ENCODE measurements at regions not wholly inside any gene's neighbourhood (a gene's known extent, or its start where the extent isn't known, plus 50 kb on each side); places are given as distances from the start of the nearest gene placed in this dataset.

- H3K4me1 ChIP-seq (ENCODE audit: low read length): no peaks in the 10 kb centered on the region
- no peak overlapping the region for H3K9ac ChIP-seq (ENCODE audit: low read length)
- no peaks in the 10 kb centered on the region for H3K36me3 ChIP-seq (replicated peaks; ENCODE audit: insufficient read depth, low read length)
- no peak overlapping the region for H3K27ac ChIP-seq (ENCODE audit: low read length)
- H3K79me2 ChIP-seq (ENCODE audit: low read length): no peaks in the 10 kb centered on the region
- no peaks in the 10 kb centered on the region for H4K20me1 ChIP-seq (ENCODE audit: insufficient read depth, low read length)
- no peak for TF ChIP-seq CTCF (IDR thresholded peaks at IDR 0.05; ENCODE audit: low read length)
- no peak for TF ChIP-seq EZH2 (optimal IDR thresholded peaks at IDR 0.05; ENCODE audit: low read depth, low read length)
- no peak for TF ChIP-seq EZH2phosphoT487 (IDR thresholded peaks at IDR 0.05; ENCODE audit: low read length)
- no peaks in the 10 kb centered on the region for H3K9me3 ChIP-seq (replicated peaks; ENCODE audit: insufficient read depth, low read length)
- H3K4me2 ChIP-seq (ENCODE audit: low read depth, low read length): no peak overlapping the region
- no peaks in the 10 kb centered on the region for H3F3A ChIP-seq (ENCODE audit: insufficient read depth, low read length)
- no peak overlapping the region for H3K4me3 ChIP-seq (ENCODE audit: low read length)
- no peaks in the 10 kb centered on the region for H3K9me2 ChIP-seq (replicated peaks; ENCODE audit: insufficient read depth, low read length)
- no peaks in the 10 kb centered on the region for H3K27me3 ChIP-seq (replicated peaks; ENCODE audit: insufficient read depth, low read length)
- DNase-seq: no peak
- no peak overlapping the region for H2AFZ ChIP-seq (ENCODE audit: low read length)
Observed at GRCh38 chr11:92154611-92155010, 70.0 kb upstream of the FAT3 start.

GRCh38 chr11:92154110-92154509 is 70.5 kb upstream of the FAT3 start:
- no peak for DNase-seq
- TF ChIP-seq EZH2phosphoT487 (IDR thresholded peaks at IDR 0.05; ENCODE audit: low read length) (no peak), EZH2 (optimal IDR thresholded peaks at IDR 0.05; ENCODE audit: low read depth, low read length) (no peak), CTCF (IDR thresholded peaks at IDR 0.05; ENCODE audit: low read length) (no peak)
- no peaks in the 10 kb centered on the region for H3K9me3 ChIP-seq (replicated peaks; ENCODE audit: insufficient read depth, low read length)
- H3K9me2 ChIP-seq (replicated peaks; ENCODE audit: insufficient read depth, low read length): no peaks in the 10 kb centered on the region
- H3K4me2 ChIP-seq (ENCODE audit: low read depth, low read length): no peak overlapping the region
- no peaks in the 10 kb centered on the region for H3K79me2 ChIP-seq (ENCODE audit: low read length)
- H3K4me1 ChIP-seq (ENCODE audit: low read length): no peaks in the 10 kb centered on the region
- H3K27me3 ChIP-seq (replicated peaks; ENCODE audit: insufficient read depth, low read length): no peaks in the 10 kb centered on the region
- H3K4me3 ChIP-seq (ENCODE audit: low read length): no peak overlapping the region
- H3K9ac ChIP-seq (ENCODE audit: low read length): no peak overlapping the region
- no peak overlapping the region for H2AFZ ChIP-seq (ENCODE audit: low read length)
- H3F3A ChIP-seq (ENCODE audit: insufficient read depth, low read length): no peaks in the 10 kb centered on the region
- H3K27ac ChIP-seq (ENCODE audit: low read length): no peak overlapping the region
- no peaks in the 10 kb centered on the region for H3K36me3 ChIP-seq (replicated peaks; ENCODE audit: insufficient read depth, low read length)
- no peaks in the 10 kb centered on the region for H4K20me1 ChIP-seq (ENCODE audit: insufficient read depth, low read length)

GRCh38 chr11:92153542-92153941 is 71.1 kb upstream of the FAT3 start:
- H2AFZ ChIP-seq (ENCODE audit: low read length): no peak overlapping the region
- no peak overlapping the region for H3K27ac ChIP-seq (ENCODE audit: low read length)
- H3K36me3 ChIP-seq (replicated peaks; ENCODE audit: insufficient read depth, low read length): no peaks in the 10 kb centered on the region
- H3K4me2 ChIP-seq (ENCODE audit: low read depth, low read length): no peak overlapping the region
- no peaks in the 10 kb centered on the region for H3K9me2 ChIP-seq (replicated peaks; ENCODE audit: insufficient read depth, low read length)
- no peaks in the 10 kb centered on the region for H4K20me1 ChIP-seq (ENCODE audit: insufficient read depth, low read length)
- TF ChIP-seq EZH2 (optimal IDR thresholded peaks at IDR 0.05; ENCODE audit: low read depth, low read length): no peak
- no peak for TF ChIP-seq CTCF (IDR thresholded peaks at IDR 0.05; ENCODE audit: low read length)
- TF ChIP-seq EZH2phosphoT487 (IDR thresholded peaks at IDR 0.05; ENCODE audit: low read length): no peak
- H3K4me1 ChIP-seq (ENCODE audit: low read length): no peaks in the 10 kb centered on the region
- no peaks in the 10 kb centered on the region for H3F3A ChIP-seq (ENCODE audit: insufficient read depth, low read length)
- H3K4me3 ChIP-seq (ENCODE audit: low read length): no peak overlapping the region
- no peak for DNase-seq
- H3K79me2 ChIP-seq (ENCODE audit: low read length): no peaks in the 10 kb centered on the region
- no peaks in the 10 kb centered on the region for H3K9me3 ChIP-seq (replicated peaks; ENCODE audit: insufficient read depth, low read length)
- no peaks in the 10 kb centered on the region for H3K27me3 ChIP-seq (replicated peaks; ENCODE audit: insufficient read depth, low read length)
- no peak overlapping the region for H3K9ac ChIP-seq (ENCODE audit: low read length)
